Effector memory CD4-positive, alpha-beta T cell (primary cell): ENCODE measurements at regions not wholly inside any gene's neighbourhood (a gene's known extent, or its start where the extent isn't known, plus 50 kb on each side); places are given as distances from the start of the nearest gene placed in this dataset.

Source experiments
- DNase-seq, 3 donors: peaks; one replicate each; pipeline ENCODE4 v3.0.0-alpha.2; 2020
- H3K27ac ChIP-seq: 2 replicates; pipeline ENCODE4 v1.7.0; 2013; ENCODE audit warnings: mild to moderate bottlenecking, low read length, moderate library complexity; ENCODE audit not compliant: insufficient read depth, poor library complexity, severe bottlenecking
- H3K27me3 ChIP-seq: replicated peaks from 2 replicates; pipeline ENCODE4 v1.7.0; 2013; ENCODE audit warnings: mild to moderate bottlenecking, low read length; ENCODE audit not compliant: insufficient read depth, control insufficient read depth, poor library complexity, severe bottlenecking
- H3K36me3 ChIP-seq: 2 replicates; pipeline ENCODE4 v1.7.0; 2013; ENCODE audit warnings: mild to moderate bottlenecking, low read length, moderate library complexity; ENCODE audit not compliant: control insufficient read depth, insufficient read depth
- H3K4me1 ChIP-seq: 2 replicates; pipeline ENCODE4 v1.7.0; 2013; ENCODE audit warnings: low read length, mild to moderate bottlenecking; ENCODE audit not compliant: control insufficient read depth, insufficient read depth, poor library complexity, severe bottlenecking
- H3K4me3 ChIP-seq: 2 replicates; pipeline ENCODE4 v1.7.0; 2013; ENCODE audit warnings: low read length, low read depth, mild to moderate bottlenecking; ENCODE audit not compliant: insufficient read depth, poor library complexity, severe bottlenecking
- H3K9me3 ChIP-seq: 2 replicates; pipeline ENCODE4 v1.7.0; 2013; ENCODE audit warnings: mild to moderate bottlenecking, low read length, moderate library complexity; ENCODE audit not compliant: control insufficient read depth

GRCh38 chr3:117201901-117202774 is 492.6 kb downstream of the TUSC7 start:
- H3K36me3 ChIP-seq: no peaks in the 10 kb centered on the region
- no peaks in the 10 kb centered on the region for H3K9me3 ChIP-seq
- no peaks in the 10 kb centered on the region for H3K27me3 ChIP-seq
- no peak for DNase-seq
- H3K27ac ChIP-seq: no peak overlapping the region
- no peaks in the 10 kb centered on the region for H3K4me1 ChIP-seq
- no peak overlapping the region for H3K4me3 ChIP-seq

DNA sequence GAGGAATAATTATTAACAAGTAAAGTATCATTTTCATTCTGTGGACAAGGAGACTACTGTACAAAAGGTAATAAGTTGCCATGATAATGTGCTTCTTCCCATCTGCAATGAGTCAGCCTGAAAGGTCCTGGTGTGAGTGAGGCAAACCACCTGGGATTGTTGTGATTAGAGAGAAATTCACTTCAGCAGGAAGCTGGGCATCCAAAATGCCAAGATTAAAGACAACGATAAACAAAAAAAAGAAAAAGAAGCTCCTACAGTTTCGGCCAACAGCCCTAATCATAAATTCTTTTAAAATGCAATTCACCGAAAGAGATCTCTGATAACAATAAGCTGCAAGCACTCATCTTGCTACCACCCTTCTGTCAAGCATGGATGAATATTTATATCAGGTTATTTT is 507.8 kb downstream of the TUSC7 start:
- H3K4me1 ChIP-seq: no peaks in the 10 kb centered on the region
- no peaks in the 10 kb centered on the region for H3K9me3 ChIP-seq
- no peaks in the 10 kb centered on the region for H3K36me3 ChIP-seq
- H3K27me3 ChIP-seq: no peaks in the 10 kb centered on the region
- no peak overlapping the region for H3K4me3 ChIP-seq
- H3K27ac ChIP-seq: no peak overlapping the region
- DNase-seq: no peak

DNA sequence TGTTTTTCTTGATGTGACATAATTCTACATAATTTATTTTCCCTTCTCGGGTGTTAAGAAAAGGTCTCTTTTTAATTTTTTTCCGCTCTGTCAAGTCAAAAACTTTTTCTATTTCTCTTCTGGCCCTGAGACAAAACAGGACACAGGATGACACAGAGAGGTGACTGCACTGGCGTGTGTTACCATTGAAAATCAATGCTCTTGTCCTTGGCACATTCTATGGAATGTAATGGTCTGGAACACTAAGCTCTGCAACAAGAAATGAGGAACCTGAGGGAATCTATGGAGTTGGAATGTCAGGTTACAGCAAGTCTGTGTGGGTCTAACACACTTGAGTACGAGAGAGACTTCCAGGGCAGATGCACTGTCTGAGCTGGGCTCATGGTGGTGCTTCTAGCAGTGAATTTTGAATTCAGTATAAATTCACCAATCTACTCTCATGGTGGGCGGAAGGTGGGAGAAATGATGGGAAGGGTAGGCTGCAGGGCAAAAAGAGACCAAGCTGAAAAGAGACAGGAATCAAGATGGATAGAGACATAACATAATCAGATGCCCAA is 508.3 kb downstream of the TUSC7 start:
- Histone ChIP-seq H3K4me3 (no peak overlapping the region), H3K9me3 (no peaks in the 10 kb centered on the region)

GRCh38 chr3:117218641-117219048 is 509.1 kb downstream of the TUSC7 start:
- no peaks in the 10 kb centered on the region for H3K36me3 ChIP-seq
- H3K27me3 ChIP-seq: no peaks in the 10 kb centered on the region
- H3K4me3 ChIP-seq: no peak overlapping the region
- no peak for DNase-seq
- H3K4me1 ChIP-seq: no peaks in the 10 kb centered on the region
- H3K27ac ChIP-seq: no peak overlapping the region
- H3K9me3 ChIP-seq: no peaks in the 10 kb centered on the region

More for the DNA sequence above, 508.3 kb downstream of the TUSC7 start:
- H3K27ac ChIP-seq: no peak overlapping the region
- H3K4me1 ChIP-seq: no peaks in the 10 kb centered on the region
- DNase-seq: no peak
- no peaks in the 10 kb centered on the region for H3K36me3 ChIP-seq
- H3K27me3 ChIP-seq: no peaks in the 10 kb centered on the region

DNA sequence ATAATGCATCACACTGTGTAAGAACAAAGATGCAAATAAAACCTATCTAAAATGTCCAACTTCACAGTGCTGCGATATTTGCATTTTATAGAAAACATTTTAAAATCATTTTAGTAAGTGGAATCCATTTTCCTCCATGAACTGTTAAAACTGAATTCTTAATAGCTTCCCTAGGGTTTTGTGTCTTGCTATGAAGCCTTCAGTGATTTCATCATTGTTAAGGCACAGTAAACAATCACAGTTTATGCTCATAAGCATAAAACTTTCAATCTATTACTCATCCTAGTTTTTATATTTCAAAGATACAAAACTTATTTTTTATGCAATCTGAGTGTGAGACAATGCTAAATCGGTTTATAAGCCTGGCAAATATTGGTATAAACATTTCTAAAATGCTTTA is 509.7 kb downstream of the TUSC7 start:
- DNase-seq: no peak
- no peaks in the 10 kb centered on the region for H3K9me3 ChIP-seq
- no peak overlapping the region for H3K27ac ChIP-seq
- H3K4me3 ChIP-seq: no peak overlapping the region
- H3K36me3 ChIP-seq: no peaks in the 10 kb centered on the region
- H3K27me3 ChIP-seq: no peaks in the 10 kb centered on the region
- H3K4me1 ChIP-seq: no peaks in the 10 kb centered on the region

DNA sequence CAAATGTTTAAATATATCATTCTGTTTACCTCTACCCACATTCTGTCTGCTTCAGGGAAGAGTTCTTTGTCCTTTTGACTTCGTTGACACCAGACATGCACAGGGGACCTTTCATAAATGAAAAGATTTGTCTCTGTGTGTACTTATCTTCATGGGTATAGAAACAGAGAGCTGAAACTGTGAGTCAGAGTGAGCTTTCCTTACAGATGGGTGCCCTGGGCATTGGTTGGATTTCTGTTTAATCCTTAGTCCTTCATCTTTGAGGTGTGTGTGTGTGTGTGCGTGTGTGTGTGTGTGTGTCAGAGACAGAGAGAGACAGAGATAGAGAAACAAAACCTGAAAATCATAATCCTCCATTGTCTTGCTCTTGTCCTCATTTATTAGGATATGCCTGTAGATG is 517.4 kb downstream of the TUSC7 start:
- Histone ChIP-seq H3K27ac (no peak overlapping the region), H3K36me3 (no peaks in the 10 kb centered on the region), H3K27me3 (no peaks in the 10 kb centered on the region), H3K4me1 (no peaks in the 10 kb centered on the region), H3K9me3 (no peaks in the 10 kb centered on the region), H3K4me3 (no peak overlapping the region)
- DNase-seq: no peak

- no peak overlapping the region for H3K27ac ChIP-seq
- DNase-seq: no peak
- H3K36me3 ChIP-seq: no peaks in the 10 kb centered on the region
- H3K4me1 ChIP-seq: no peaks in the 10 kb centered on the region
- H3K4me3 ChIP-seq: no peak overlapping the region
- no peaks in the 10 kb centered on the region for H3K9me3 ChIP-seq
- H3K27me3 ChIP-seq: no peaks in the 10 kb centered on the region
Observed at GRCh38 chr3:117228466-117228865, 518.9 kb downstream of the TUSC7 start.

DNA sequence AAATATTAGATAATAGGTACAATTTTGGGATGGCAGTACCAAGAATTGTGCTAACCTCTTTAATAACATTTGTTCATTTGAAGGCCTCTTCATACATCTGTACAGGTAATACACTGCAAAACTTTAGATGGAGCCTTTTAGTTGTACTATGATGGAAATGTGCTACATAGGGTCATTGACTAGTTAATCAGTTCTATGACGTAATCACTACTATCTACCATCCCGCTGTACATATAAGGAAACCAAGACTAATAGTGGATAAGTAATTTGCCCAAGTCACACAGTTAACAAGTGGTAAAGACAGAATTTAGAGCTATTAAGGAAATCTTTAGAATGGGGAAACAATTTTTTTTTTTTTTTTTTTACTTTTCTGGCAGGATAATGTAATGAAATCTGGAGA is 521.3 kb downstream of the TUSC7 start:
- Histone ChIP-seq H3K27me3 (no peaks in the 10 kb centered on the region), H3K4me1 (no peaks in the 10 kb centered on the region), H3K36me3 (no peaks in the 10 kb centered on the region), H3K27ac (no peak overlapping the region), H3K9me3 (no peaks in the 10 kb centered on the region), H3K4me3 (no peak overlapping the region)
- DNase-seq: no peak

DNA sequence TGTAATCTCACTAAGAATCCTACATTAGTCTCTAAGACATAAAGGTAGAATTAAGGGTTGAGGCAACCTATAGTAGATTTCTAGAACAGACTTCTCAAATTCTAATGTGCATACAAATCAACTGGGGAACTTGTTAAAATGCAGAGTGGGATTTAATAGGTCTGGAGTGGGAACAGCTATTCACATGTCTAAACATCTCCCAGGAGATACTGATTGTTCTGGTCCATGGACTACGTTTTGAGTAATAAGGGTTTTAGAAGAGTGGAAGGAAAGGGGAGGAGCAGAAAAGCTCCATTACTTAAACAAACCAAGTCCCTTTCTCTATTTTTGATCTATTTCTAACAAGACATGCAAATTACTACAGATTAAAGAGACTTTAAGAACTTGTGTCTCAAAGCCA is 524.8 kb downstream of the TUSC7 start:
- no peaks in the 10 kb centered on the region for H3K36me3 ChIP-seq
- no peak for DNase-seq
- no peak overlapping the region for H3K4me3 ChIP-seq
- no peaks in the 10 kb centered on the region for H3K27me3 ChIP-seq
- no peak overlapping the region for H3K27ac ChIP-seq
- H3K9me3 ChIP-seq: peaks cover 6% of the 10 kb centered on the region
- no peaks in the 10 kb centered on the region for H3K4me1 ChIP-seq

DNA sequence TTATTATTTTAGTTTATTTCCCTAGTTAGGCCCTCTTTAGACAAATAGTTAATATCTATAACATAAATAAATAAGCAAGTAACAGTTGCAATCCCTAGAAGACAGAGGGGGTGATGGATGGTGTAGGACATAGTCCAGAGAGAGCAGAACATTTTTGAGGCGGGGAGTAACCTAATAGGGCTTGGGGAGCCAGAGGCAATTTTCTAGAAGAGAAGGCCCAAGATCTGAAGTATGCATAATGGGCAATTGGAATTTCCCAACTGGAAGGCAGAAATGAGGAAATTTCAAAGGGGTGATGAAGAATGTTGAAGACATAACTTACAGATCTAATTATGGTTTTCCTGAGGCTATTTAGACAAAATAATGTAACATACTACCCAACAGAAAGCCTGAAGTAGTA is 525.7 kb downstream of the TUSC7 start:
- H3K36me3 ChIP-seq: no peaks in the 10 kb centered on the region
- H3K4me3 ChIP-seq: no peak overlapping the region
- DNase-seq: no peak
- H3K27ac ChIP-seq: no peak overlapping the region
- no peaks in the 10 kb centered on the region for H3K4me1 ChIP-seq
- H3K9me3 ChIP-seq: peaks cover 6% of the 10 kb centered on the region
- no peaks in the 10 kb centered on the region for H3K27me3 ChIP-seq
